ENCODE measurements at regions not wholly inside any gene's neighbourhood (a gene's known extent, or its start where the extent isn't known, plus 50 kb on each side); places are given as distances from the start of the nearest gene placed in this dataset.

DNA sequence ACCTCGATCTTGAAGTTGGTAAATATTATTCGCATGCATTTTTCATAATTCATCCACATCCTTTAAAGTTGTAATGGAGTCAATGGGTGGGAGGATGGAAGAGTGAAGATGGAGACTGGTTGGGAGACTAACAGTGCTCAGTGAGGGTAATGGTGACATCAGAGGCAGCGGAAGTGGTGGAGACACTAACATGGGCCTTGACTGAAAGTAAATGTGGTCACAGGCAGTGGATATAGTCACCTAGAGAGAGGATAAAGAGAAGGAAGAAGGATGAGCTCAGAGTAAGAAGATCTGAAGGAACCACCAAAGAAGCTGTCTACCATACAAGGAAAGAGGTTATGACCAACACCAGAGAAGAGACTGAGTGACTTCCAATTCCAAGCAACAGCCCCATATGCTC is 281.6 kb upstream of the STT3B start:
- Histone ChIP-seq H3K4me2 (ENCODE audit: low read depth, low read length) (no peak overlapping the region), H3K4ac (ENCODE audit: low read depth, low read length) (no peak overlapping the region), H3K9me3 (ENCODE audit: control insufficient read depth, insufficient read depth, low read length) (no peaks in the 10 kb centered on the region), H3K9me1 (ENCODE audit: insufficient read depth, low read length) (no peaks in the 10 kb centered on the region), H2BK15ac (ENCODE audit: low read depth, low read length) (no peak overlapping the region), H3K23ac (ENCODE audit: low read depth, low read length) (no peak overlapping the region), H2BK5ac (ENCODE audit: low read depth, low read length, poor library complexity, severe bottlenecking) (no peak overlapping the region), H4K20me1 (ENCODE audit: insufficient read depth, low read length) (no peaks in the 10 kb centered on the region), H3K18ac (ENCODE audit: low read depth, low read length) (no peak overlapping the region), H4K5ac (ENCODE audit: low read depth, low read length) (no peak overlapping the region), H3K27me3 (ENCODE audit: control insufficient read depth, insufficient read depth, low read length) (no peaks in the 10 kb centered on the region; the same call in 1 of the 2 replicates), H4K91ac (ENCODE audit: insufficient read depth, low read depth, low read length) (no peak overlapping the region), H3K9ac (ENCODE audit: low read depth, low read length) (no peak overlapping the region), H2BK120ac (ENCODE audit: low read depth, low read length) (no peak overlapping the region), H3K56ac (ENCODE audit: extremely low read depth, insufficient read depth, low read length) (no peak overlapping the region), H4K8ac (ENCODE audit: low read depth in 2 of 2, low read length in 2 of 2) (no peak overlapping the region), H2AFZ (replicated peaks; ENCODE audit: low read length, poor library complexity) (no peak overlapping the region), H3K4me3 (ENCODE audit: insufficient read depth, low read depth, low read length) (no peak overlapping the region), H2AK9ac (replicated peaks; ENCODE audit: low read depth, low read length, poor library complexity) (no peak overlapping the region), H3K79me1 (ENCODE audit: low read depth in 1 of 2, low read length in 2 of 2) (no peaks in the 10 kb centered on the region), H3K14ac (replicated peaks; ENCODE audit: low read depth, low read length) (no peak overlapping the region), H3K36me3 (ENCODE audit: control insufficient read depth, insufficient read depth, low read length) (no peaks in the 10 kb centered on the region), H3K27ac (ENCODE audit: insufficient read depth, low read length) (no peak overlapping the region), H3K4me1 (ENCODE audit: control insufficient read depth, insufficient read depth, low read length) (no peaks in the 10 kb centered on the region), H2BK20ac (ENCODE audit: low read depth, low read length) (no peak overlapping the region), H2AK5ac (ENCODE audit: low read depth, low read length) (no peak overlapping the region)
- DNase-seq (no peak), ATAC-seq (ENCODE audit: low read depth) (no peak)
- no peak for TF ChIP-seq POLR2A (IDR thresholded peaks at IDR 0.05; ENCODE audit: low read depth, low read length)
- TF ChIP-seq SMC3 (IDR thresholded peaks at IDR 0.05; ENCODE audit: low read depth, low read length): no peak
- TF ChIP-seq RCOR1 (IDR thresholded peaks at IDR 0.05; ENCODE audit: insufficient replicate concordance, low read length): no peak
- TF ChIP-seq, protein P1, sequence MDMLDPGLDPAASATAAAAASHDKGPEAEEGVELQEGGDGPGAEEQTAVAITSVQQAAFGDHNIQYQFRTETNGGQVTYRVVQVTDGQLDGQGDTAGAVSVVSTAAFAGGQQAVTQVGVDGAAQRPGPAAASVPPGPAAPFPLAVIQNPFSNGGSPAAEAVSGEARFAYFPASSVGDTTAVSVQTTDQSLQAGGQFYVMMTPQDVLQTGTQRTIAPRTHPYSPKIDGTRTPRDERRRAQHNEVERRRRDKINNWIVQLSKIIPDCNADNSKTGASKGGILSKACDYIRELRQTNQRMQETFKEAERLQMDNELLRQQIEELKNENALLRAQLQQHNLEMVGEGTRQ (IDR thresholded peaks at IDR 0.05; ENCODE audit: low read depth, low read length): no peak
- TF ChIP-seq RFX5 (IDR thresholded peaks at IDR 0.05; ENCODE audit: low read depth, low read length): no peak
- no peak for TF ChIP-seq RAD21 (IDR thresholded peaks at IDR 0.05; ENCODE audit: low read length)
- TF ChIP-seq, protein P2, sequence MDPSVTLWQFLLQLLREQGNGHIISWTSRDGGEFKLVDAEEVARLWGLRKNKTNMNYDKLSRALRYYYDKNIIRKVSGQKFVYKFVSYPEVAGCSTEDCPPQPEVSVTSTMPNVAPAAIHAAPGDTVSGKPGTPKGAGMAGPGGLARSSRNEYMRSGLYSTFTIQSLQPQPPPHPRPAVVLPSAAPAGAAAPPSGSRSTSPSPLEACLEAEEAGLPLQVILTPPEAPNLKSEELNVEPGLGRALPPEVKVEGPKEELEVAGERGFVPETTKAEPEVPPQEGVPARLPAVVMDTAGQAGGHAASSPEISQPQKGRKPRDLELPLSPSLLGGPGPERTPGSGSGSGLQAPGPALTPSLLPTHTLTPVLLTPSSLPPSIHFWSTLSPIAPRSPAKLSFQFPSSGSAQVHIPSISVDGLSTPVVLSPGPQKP (IDR thresholded peaks at IDR 0.05; ENCODE audit: borderline replicate concordance, low read depth, low read length): no peak
- TF ChIP-seq MAFK (IDR thresholded peaks at IDR 0.05; ENCODE audit: low read depth, low read length): no peak
- no peak for TF ChIP-seq CEBPB (IDR thresholded peaks at IDR 0.05; ENCODE audit: low read depth, low read length)
- no peak for TF ChIP-seq FOS (IDR thresholded peaks at IDR 0.05; ENCODE audit: low read depth, low read length)
- TF ChIP-seq MXI1 (IDR thresholded peaks at IDR 0.05; ENCODE audit: borderline replicate concordance, low read depth, low read length): no peak
- no peak for TF ChIP-seq CHD1 (IDR thresholded peaks at IDR 0.05; ENCODE audit: low read depth, low read length)
- TF ChIP-seq BHLHE40 (IDR thresholded peaks at IDR 0.05; ENCODE audit: low read depth, low read length): no peak
- no peak for TF ChIP-seq NFE2L2 (IDR thresholded peaks at IDR 0.05; ENCODE audit: low read depth, low read length)
- TF ChIP-seq, protein P3, sequence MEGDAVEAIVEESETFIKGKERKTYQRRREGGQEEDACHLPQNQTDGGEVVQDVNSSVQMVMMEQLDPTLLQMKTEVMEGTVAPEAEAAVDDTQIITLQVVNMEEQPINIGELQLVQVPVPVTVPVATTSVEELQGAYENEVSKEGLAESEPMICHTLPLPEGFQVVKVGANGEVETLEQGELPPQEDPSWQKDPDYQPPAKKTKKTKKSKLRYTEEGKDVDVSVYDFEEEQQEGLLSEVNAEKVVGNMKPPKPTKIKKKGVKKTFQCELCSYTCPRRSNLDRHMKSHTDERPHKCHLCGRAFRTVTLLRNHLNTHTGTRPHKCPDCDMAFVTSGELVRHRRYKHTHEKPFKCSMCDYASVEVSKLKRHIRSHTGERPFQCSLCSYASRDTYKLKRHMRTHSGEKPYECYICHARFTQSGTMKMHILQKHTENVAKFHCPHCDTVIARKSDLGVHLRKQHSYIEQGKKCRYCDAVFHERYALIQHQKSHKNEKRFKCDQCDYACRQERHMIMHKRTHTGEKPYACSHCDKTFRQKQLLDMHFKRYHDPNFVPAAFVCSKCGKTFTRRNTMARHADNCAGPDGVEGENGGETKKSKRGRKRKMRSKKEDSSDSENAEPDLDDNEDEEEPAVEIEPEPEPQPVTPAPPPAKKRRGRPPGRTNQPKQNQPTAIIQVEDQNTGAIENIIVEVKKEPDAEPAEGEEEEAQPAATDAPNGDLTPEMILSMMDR (conservative IDR thresholded peaks at IDR 0.05; ENCODE audit: low read depth, low read length): no peak
- no peak for TF ChIP-seq MAZ (IDR thresholded peaks at IDR 0.05; ENCODE audit: borderline replicate concordance, low read depth, low read length)
- ChIA-PET POLR2A (ENCODE audit: unreplicated experiment) (no interaction called here), CTCF (no interaction called here)
- intact Hi-C loops (cut with micrococcal nuclease) (no loop called here), in situ Hi-C loops (cut with MboI; ENCODE audit: low sequenced_read_pairs) (no loop called here), dilution Hi-C loops (cut with HindIII; ENCODE audit: low sequenced_read_pairs, unreplicated experiment) (no loop called here)
- no CpG with 5 or more reads among the region's 3 CpGs for WGBS, 2 experiments (ENCODE audit: extremely low coverage in 2 of 2, insufficient read length in 1 of 2)
- BruUV-seq (replicated peaks): no TSS peak

Data from IMR-90 (cell line).